ENCODE measurements at regions not wholly inside any gene's neighbourhood (a gene's known extent, or its start where the extent isn't known, plus 50 kb on each side); places are given as distances from the start of the nearest gene placed in this dataset.

GRCh38 chr11:92342034-92342720 lies 117.6 kb downstream of the FAT3 start:
- Mint-ChIP-seq H3K27ac (no peak overlapping the region), H3K36me3 (no peaks in the 10 kb centered on the region), H3K4me3 (no peak overlapping the region), H3K9me3 (ENCODE audit: low read depth) (no peaks in the 10 kb centered on the region), H3K4me1 (ENCODE audit: low read depth) (no peaks in the 10 kb centered on the region), H3K27me3 (no peaks in the 10 kb centered on the region)

- Mint-ChIP-seq H3K36me3 (no peaks in the 10 kb centered on the region), H3K27ac (no peak overlapping the region)
These were observed 118.3 kb downstream of the FAT3 start for GRCh38 chr11:92342886-92343285.

GRCh38 chr11:92346220-92346619 lies 121.6 kb downstream of the FAT3 start:
- H3K9me3 Mint-ChIP-seq (ENCODE audit: low read depth) = no peaks in the 10 kb centered on the region
- no peaks in the 10 kb centered on the region for H3K36me3 Mint-ChIP-seq
- H3K27ac Mint-ChIP-seq = no peak overlapping the region
- H3K27me3 Mint-ChIP-seq = no peaks in the 10 kb centered on the region
- no peaks in the 10 kb centered on the region for H3K4me1 Mint-ChIP-seq (ENCODE audit: low read depth)
- no peak overlapping the region for H3K4me3 Mint-ChIP-seq

More at GRCh38 chr11:92342886-92343285, 118.3 kb downstream of the FAT3 start:
- no peaks in the 10 kb centered on the region for H3K27me3 Mint-ChIP-seq
- H3K9me3 Mint-ChIP-seq (ENCODE audit: low read depth) = no peaks in the 10 kb centered on the region
- H3K4me3 Mint-ChIP-seq = no peak overlapping the region
- no peaks in the 10 kb centered on the region for H3K4me1 Mint-ChIP-seq (ENCODE audit: low read depth)

GRCh38 chr11:92347454-92347853 lies 122.8 kb downstream of the FAT3 start:
- Mint-ChIP-seq H3K27me3 (no peaks in the 10 kb centered on the region), H3K4me1 (ENCODE audit: low read depth) (no peaks in the 10 kb centered on the region), H3K9me3 (ENCODE audit: low read depth) (no peaks in the 10 kb centered on the region), H3K27ac (no peak overlapping the region), H3K4me3 (no peak overlapping the region), H3K36me3 (no peaks in the 10 kb centered on the region)

- H3K4me1 Mint-ChIP-seq (ENCODE audit: low read depth) = no peaks in the 10 kb centered on the region
- peaks cover 6% of the 10 kb centered on the region for H3K9me3 Mint-ChIP-seq (ENCODE audit: low read depth)
- H3K27me3 Mint-ChIP-seq = no peaks in the 10 kb centered on the region
- no peak overlapping the region for H3K27ac Mint-ChIP-seq
- no peak overlapping the region for H3K4me3 Mint-ChIP-seq
- H3K36me3 Mint-ChIP-seq = no peaks in the 10 kb centered on the region
These were observed 125.0 kb downstream of the FAT3 start for GRCh38 chr11:92349486-92350156.

- no peak overlapping the region for H3K27ac Mint-ChIP-seq
- no peaks in the 10 kb centered on the region for H3K27me3 Mint-ChIP-seq
These were observed 132.7 kb downstream of the FAT3 start for GRCh38 chr11:92357344-92357743.

GRCh38 chr11:92357841-92358240 lies 133.2 kb downstream of the FAT3 start:
- no peak overlapping the region for H3K27ac Mint-ChIP-seq
- no peaks in the 10 kb centered on the region for H3K4me1 Mint-ChIP-seq (ENCODE audit: low read depth)
- H3K9me3 Mint-ChIP-seq (ENCODE audit: low read depth) = peaks cover 4% of the 10 kb centered on the region
- no peaks in the 10 kb centered on the region for H3K36me3 Mint-ChIP-seq
- H3K4me3 Mint-ChIP-seq = no peak overlapping the region
- H3K27me3 Mint-ChIP-seq = no peaks in the 10 kb centered on the region

More at GRCh38 chr11:92357344-92357743, 132.7 kb downstream of the FAT3 start:
- H3K9me3 Mint-ChIP-seq (ENCODE audit: low read depth) = peaks cover 6% of the 10 kb centered on the region
- H3K4me3 Mint-ChIP-seq = no peak overlapping the region
- H3K4me1 Mint-ChIP-seq (ENCODE audit: low read depth) = no peaks in the 10 kb centered on the region
- no peaks in the 10 kb centered on the region for H3K36me3 Mint-ChIP-seq

GRCh38 chr11:92361551-92361950 lies 136.9 kb downstream of the FAT3 start:
- H3K27ac Mint-ChIP-seq = no peak overlapping the region
- no peak overlapping the region for H3K4me3 Mint-ChIP-seq
- H3K36me3 Mint-ChIP-seq = no peaks in the 10 kb centered on the region
- peaks cover 3% of the 10 kb centered on the region for H3K27me3 Mint-ChIP-seq
- no peaks in the 10 kb centered on the region for H3K4me1 Mint-ChIP-seq (ENCODE audit: low read depth)
- no peaks in the 10 kb centered on the region for H3K9me3 Mint-ChIP-seq (ENCODE audit: low read depth)

- H3K27ac Mint-ChIP-seq = no peak overlapping the region
- no peaks in the 10 kb centered on the region for H3K36me3 Mint-ChIP-seq
- H3K4me1 Mint-ChIP-seq (ENCODE audit: low read depth) = no peaks in the 10 kb centered on the region
- no peaks in the 10 kb centered on the region for H3K9me3 Mint-ChIP-seq (ENCODE audit: low read depth)
- H3K27me3 Mint-ChIP-seq = peaks cover 3% of the 10 kb centered on the region
- H3K4me3 Mint-ChIP-seq = no peak overlapping the region
These were observed 138.4 kb downstream of the FAT3 start for GRCh38 chr11:92362989-92363388.

- Mint-ChIP-seq H3K4me3 (no peak overlapping the region), H3K9me3 (ENCODE audit: low read depth) (no peaks in the 10 kb centered on the region), H3K27me3 (peaks cover 3% of the 10 kb centered on the region), H3K27ac (no peak overlapping the region), H3K36me3 (no peaks in the 10 kb centered on the region), H3K4me1 (ENCODE audit: low read depth) (no peaks in the 10 kb centered on the region)
These were observed 139.6 kb downstream of the FAT3 start for GRCh38 chr11:92364177-92364576.

- H3K9me3 Mint-ChIP-seq (ENCODE audit: low read depth) = no peaks in the 10 kb centered on the region
- H3K36me3 Mint-ChIP-seq = no peaks in the 10 kb centered on the region
- no peaks in the 10 kb centered on the region for H3K4me1 Mint-ChIP-seq (ENCODE audit: low read depth)
- no peaks in the 10 kb centered on the region for H3K27me3 Mint-ChIP-seq
- no peak overlapping the region for H3K4me3 Mint-ChIP-seq
- no peak overlapping the region for H3K27ac Mint-ChIP-seq
These were observed 151.6 kb downstream of the FAT3 start for GRCh38 chr11:92376146-92376599.

- H3K4me3 Mint-ChIP-seq = no peak overlapping the region
- no peaks in the 10 kb centered on the region for H3K36me3 Mint-ChIP-seq
- no peak overlapping the region for H3K27ac Mint-ChIP-seq
These were observed 152.1 kb downstream of the FAT3 start for GRCh38 chr11:92376680-92377079.

GRCh38 chr11:92380882-92381281 lies 156.3 kb downstream of the FAT3 start:
- Mint-ChIP-seq H3K9me3 (ENCODE audit: low read depth) (no peaks in the 10 kb centered on the region), H3K4me1 (ENCODE audit: low read depth) (no peaks in the 10 kb centered on the region), H3K27ac (no peak overlapping the region), H3K27me3 (no peaks in the 10 kb centered on the region), H3K36me3 (no peaks in the 10 kb centered on the region), H3K4me3 (no peak overlapping the region)

More at GRCh38 chr11:92376680-92377079, 152.1 kb downstream of the FAT3 start:
- no peaks in the 10 kb centered on the region for H3K27me3 Mint-ChIP-seq
- H3K9me3 Mint-ChIP-seq (ENCODE audit: low read depth) = no peaks in the 10 kb centered on the region
- H3K4me1 Mint-ChIP-seq (ENCODE audit: low read depth) = no peaks in the 10 kb centered on the region

GRCh38 chr11:92382311-92382710 lies 157.7 kb downstream of the FAT3 start:
- peaks cover 4% of the 10 kb centered on the region for H3K9me3 Mint-ChIP-seq (ENCODE audit: low read depth)
- no peaks in the 10 kb centered on the region for H3K36me3 Mint-ChIP-seq
- no peak overlapping the region for H3K27ac Mint-ChIP-seq
- no peak overlapping the region for H3K4me3 Mint-ChIP-seq
- no peaks in the 10 kb centered on the region for H3K4me1 Mint-ChIP-seq (ENCODE audit: low read depth)
- H3K27me3 Mint-ChIP-seq = no peaks in the 10 kb centered on the region

- Mint-ChIP-seq H3K4me1 (ENCODE audit: low read depth) (no peaks in the 10 kb centered on the region), H3K27ac (no peak overlapping the region), H3K9me3 (ENCODE audit: low read depth) (peaks cover 4% of the 10 kb centered on the region), H3K36me3 (no peaks in the 10 kb centered on the region), H3K4me3 (no peak overlapping the region), H3K27me3 (no peaks in the 10 kb centered on the region)
These were observed 158.8 kb downstream of the FAT3 start for GRCh38 chr11:92383430-92383829.

- H3K4me3 Mint-ChIP-seq = no peak overlapping the region
- peaks cover 4% of the 10 kb centered on the region for H3K9me3 Mint-ChIP-seq (ENCODE audit: low read depth)
- H3K36me3 Mint-ChIP-seq = no peaks in the 10 kb centered on the region
- no peaks in the 10 kb centered on the region for H3K27me3 Mint-ChIP-seq
- no peak overlapping the region for H3K27ac Mint-ChIP-seq
- H3K4me1 Mint-ChIP-seq (ENCODE audit: low read depth) = no peaks in the 10 kb centered on the region
These were observed 159.7 kb downstream of the FAT3 start for GRCh38 chr11:92384358-92384757.
